GM18499 (cell line): ENCODE measurements at regions not wholly inside any gene's neighbourhood (a gene's known extent, or its start where the extent isn't known, plus 50 kb on each side); places are given as distances from the start of the nearest gene placed in this dataset.
"Not testable (repeated sequence)": the region's sequence is repeated elsewhere in the genome, so short reads cannot be mapped to it uniquely, and the experiment has no call there.

Experiments
- ATAC-seq: cut with Tn5 transposase; IDR thresholded peaks from one replicate; pipeline ENCODE4 v1.9.1; 2021; ENCODE audit warnings: moderate number of reproducible peaks; ENCODE audit not compliant: insufficient read depth, unreplicated experiment

DNA sequence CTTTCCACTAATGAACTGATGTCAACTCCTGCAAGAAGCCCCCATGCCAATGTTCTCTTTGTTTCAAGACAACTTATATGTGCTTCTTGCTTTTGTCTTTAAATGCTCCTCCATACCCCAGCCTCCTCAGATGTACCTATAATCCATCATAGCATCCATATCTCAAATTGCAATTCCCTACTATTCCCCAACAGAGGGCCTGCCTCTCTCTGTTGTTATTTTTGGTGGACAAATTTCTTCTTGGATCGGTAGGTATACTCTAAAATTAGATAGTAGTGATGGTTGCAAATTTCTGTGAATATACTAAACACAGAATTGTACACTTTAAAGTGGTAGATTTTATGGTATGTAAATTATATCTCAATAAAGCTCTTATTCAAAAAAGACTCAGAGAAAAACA lies 820.1 kb downstream of the METTL4 start:
- ATAC-seq: no peak

GRCh38 chr18:1760901-1761300 lies 810.4 kb downstream of the METTL4 start:
- no peak for ATAC-seq

GRCh38 chr18:1774261-1774660 lies 797.0 kb downstream of the METTL4 start:
- ATAC-seq: no peak

DNA sequence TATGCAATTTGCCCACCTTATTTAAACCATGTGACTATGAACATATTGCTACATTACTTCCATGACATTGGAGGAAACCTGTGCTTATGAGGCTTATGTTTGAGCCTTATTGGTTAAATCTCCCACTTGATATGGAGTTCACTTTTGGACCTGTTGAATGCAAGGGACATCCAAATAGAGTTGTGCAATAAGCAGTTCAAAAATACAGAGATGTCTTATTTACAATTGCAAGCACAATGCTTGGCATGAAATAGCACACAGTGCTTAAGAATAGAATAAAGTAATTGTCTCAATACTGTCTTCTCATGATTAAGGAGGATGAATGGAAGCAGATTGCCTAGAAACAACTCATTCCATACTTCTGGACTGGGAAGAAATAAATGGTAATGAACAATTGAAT lies 793.5 kb downstream of the METTL4 start:
- no peak for ATAC-seq

DNA sequence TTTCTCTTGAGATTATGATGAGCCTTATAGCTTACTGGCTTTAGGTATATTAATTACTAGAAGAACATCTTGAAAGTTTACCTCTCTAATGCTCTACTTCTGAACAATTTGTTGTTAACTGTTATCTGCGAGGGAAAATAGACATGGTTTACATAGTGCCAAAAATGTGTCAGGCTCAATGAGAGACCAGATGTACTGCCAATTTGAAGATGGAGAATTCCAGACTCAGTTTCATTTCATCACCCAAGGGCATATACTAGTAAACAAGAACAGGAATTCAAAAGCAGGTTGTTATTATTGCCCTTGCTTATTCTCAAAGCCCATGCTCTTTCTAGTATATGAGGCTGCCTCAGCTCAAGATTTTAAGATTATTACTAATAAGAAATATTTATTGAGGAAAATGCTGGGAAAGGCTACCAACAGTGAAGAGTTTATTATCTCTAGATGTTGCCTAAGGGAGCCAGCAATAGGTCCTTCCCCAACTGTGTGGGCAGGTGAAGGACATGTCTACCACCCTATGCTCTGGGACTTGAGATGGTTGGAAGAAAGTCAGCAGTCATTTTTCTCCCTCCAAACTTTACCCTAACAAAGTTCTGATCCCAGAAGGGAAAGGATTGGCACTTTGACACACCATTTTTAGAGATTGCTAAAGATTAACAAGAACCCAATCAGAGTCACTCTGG lies 792.7 kb downstream of the METTL4 start:
- no peak for ATAC-seq

- ATAC-seq: no peak
Measured at GRCh38 chr18:1779587-1779986, 791.7 kb downstream of the METTL4 start.

DNA sequence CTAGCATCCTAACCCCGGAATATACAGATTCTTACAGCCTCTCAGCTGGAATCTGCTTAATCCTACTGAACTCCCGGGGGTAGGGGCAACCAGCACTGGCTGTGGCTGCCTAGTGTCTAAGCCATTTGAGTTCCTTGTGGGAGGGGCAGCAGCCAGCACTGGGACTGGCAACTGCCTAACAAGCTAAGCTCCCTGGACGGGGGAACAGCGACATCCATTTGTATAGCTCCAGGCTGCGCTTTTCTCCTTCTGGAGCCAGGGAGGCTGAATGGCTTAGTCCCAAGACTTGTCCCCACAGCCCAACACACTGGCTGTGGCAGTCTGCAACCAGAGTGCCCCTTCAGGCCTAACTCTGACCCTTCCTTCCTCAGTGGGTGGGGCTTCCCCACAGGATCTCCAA lies 787.2 kb downstream of the METTL4 start:
- no peak for ATAC-seq

- ATAC-seq: not testable (repeated sequence)
Measured at GRCh38 chr18:1785980-1786379, 785.3 kb downstream of the METTL4 start.

GRCh38 chr18:1796636-1797035 lies 774.7 kb downstream of the METTL4 start:
- no peak for ATAC-seq

GRCh38 chr18:1797235-1797634 lies 774.1 kb downstream of the METTL4 start:
- no peak for ATAC-seq

DNA sequence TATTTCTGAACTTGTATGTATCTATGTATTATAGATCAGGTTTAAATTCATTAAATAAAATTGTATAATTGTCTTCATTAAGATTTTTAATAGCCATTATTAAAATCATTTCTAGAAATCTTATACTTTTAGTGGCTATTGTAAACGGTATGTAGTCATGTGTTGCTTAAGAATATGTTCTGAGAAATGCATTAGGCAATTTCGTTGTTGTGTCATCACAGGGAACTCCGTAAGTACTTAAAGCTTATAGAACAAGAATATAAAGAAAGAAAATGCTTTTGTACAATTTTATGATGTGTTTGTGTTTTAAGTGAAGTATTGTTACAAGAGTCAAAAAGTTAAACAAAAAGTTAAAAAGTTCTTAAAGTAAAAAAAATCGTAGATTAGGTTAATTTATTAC lies 765.8 kb downstream of the METTL4 start:
- ATAC-seq: no peak

GRCh38 chr18:1806884-1807615 lies 764.3 kb downstream of the METTL4 start:
- ATAC-seq: no peak

GRCh38 chr18:1811282-1811681 lies 760.0 kb downstream of the METTL4 start:
- ATAC-seq: no peak

GRCh38 chr18:1825296-1825695 lies 746.0 kb downstream of the METTL4 start:
- no peak for ATAC-seq

DNA sequence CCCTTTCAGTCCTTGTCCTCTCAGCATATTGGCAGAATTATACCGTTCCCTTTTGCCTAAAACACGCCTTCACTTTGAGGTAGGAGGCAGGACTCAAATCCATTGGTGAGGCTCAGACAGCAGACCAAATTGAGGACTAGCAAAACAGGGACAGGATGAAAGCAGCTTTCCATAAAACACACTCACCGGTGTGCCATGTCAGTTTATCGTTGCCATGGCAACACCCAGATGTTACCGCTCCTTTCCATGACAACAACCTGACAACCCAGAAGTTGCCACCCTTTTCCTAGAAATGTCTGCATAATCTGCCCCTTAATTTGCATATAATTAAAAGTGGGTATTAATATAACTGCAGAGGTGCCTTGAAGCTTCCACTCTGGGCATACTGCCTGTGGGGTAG lies 730.4 kb downstream of the METTL4 start:
- ATAC-seq: no peak

DNA sequence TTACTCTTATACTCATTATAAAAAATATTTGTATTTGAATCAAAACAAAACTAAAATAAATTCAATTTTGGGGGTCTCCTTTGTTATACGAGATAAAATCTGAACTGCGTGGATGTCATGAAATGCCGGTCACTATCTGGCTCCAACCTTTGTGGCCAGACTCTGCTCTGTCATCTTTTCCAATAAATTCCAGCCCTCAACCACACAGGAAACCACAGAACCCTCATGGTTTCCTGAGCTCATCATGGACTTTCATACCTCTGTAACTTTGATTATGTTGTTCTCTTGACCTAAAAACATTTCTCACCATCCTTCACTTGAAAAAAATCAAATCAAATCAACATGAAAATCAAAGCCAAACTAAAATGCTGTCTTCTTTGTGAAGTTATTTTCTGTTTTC lies 724.7 kb downstream of the METTL4 start:
- no peak for ATAC-seq

DNA sequence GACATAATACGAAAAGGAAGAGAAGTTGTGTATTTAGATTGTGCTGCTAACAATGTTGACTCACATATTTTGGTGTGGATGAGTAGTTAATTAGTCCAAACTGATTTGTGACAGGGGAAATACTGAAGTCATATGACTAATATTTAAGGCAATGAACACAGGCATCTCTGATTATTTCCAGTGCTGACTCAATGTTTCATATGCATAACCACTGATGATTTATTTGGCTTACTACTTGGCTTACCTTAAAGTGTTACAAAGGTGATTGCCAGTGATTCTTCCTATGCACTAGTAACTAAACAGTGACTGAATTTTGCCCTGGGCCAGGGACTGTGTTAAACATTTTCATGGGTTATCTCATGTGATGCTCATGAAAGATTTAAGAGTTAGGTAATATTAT lies 722.6 kb downstream of the METTL4 start:
- ATAC-seq: no peak

DNA sequence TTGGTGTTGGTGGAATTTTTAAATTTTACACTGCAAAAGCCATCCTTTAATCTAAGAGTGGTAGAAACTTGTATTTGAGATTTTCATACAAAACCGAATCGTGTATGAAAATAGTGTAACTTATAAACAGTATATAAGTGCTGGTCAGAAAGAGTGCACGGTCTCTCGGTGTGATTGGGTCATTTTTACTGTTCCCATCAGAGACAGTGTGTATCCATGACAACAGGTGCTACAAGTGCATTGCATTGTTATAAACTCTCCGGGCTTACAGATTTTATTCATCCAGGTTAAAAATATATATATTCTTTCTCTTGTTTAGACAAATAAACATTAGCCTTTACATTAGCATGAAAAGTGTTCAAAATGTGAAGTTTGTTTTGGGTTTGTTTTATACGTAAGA lies 721.9 kb downstream of the METTL4 start:
- no peak for ATAC-seq

- ATAC-seq: not testable (repeated sequence)
Measured at GRCh38 chr18:1857281-1857680, 714.0 kb downstream of the METTL4 start.

DNA sequence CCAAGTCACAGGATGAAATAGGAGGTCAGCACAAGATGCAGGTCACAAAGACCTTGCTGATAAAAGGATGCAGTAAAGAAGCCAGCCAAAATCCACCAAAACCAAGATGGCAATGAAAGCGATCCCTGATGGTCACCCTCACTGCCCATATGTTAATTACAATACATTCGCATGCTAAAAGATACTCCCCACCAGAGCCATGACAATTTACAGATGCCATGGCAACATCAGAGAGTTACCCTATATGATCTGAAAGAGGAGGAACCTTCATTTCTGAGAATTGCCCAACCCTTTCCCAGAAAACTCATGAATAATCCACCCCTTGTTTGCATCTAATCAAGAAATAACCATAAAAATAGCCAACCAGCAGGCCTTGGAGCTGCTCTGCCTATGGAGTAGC lies 709.8 kb downstream of the METTL4 start:
- no peak for ATAC-seq

DNA sequence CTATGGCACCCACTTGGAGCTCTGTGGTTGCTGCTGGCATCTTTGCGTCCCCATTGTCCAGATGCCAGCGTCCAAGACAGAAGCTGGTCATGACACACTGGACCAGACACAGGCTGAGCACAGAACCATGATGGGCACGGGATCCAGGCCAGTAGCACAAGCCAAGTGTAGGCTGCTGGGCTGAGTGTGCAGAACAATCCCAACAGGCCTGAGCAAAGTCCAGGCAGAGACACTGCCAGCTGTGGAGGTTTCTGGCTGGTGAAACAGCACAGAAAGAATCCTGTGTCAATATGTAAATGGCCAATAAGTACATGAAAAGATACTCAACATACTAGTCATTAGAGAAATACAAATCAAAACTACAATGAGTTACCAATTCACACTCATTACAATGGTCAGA lies 705.4 kb downstream of the METTL4 start:
- ATAC-seq: no peak

DNA sequence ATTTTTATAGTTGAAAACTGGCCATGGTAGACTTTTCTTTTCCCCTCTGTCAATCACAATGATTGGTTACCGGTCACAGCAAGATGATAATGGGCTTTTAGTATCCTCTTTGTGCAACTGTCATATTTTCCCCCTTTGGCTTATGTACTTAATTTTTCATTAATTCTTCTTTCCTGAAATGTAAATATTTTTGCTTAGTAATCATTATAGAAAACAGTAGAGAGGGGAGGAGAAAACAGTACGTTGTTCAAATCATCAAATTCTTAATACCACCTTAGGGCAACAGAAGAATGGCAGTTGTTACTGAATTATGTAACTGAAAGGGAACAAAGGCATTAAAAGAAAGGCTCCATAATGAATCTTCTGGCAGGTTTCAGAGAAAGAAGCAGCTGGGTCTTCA lies 699.0 kb downstream of the METTL4 start:
- no peak for ATAC-seq
